HCT116 (cell line): ENCODE measurements at regions not wholly inside any gene's neighbourhood (a gene's known extent, or its start where the extent isn't known, plus 50 kb on each side); places are given as distances from the start of the nearest gene placed in this dataset.

Experiments
- ATAC-seq: fragments of 200-7000 bp; cut with Tn5 transposase; 2 replicates; pipeline ENCODE4 v1.9.1; 2020; ENCODE audit warnings: mild to moderate bottlenecking, moderate library complexity
- BruUV-seq: library from RNA; stranded (reverse); fragments of 400-500 nt; replicated peaks from 2 replicates; lab custom pipeline; 2021; lab: Mats Ljungman, UMichigan
- CTCF ChIA-PET: fragments of 300-600 bp; sonication (Branson Sonifier 250); formaldehyde crosslinking; loops from one replicate; lab custom pipeline; 2021; ENCODE audit warnings: antibody characterized with exemption; lab: Charles Lee
- POLR2A ChIA-PET: fragments of 300-600, 350-600 bp; sonication (Branson Sonifier 250); formaldehyde crosslinking; loops from one replicate; lab custom pipeline; 2021; ENCODE audit warnings: antibody characterized with exemption; lab: Charles Lee
- RAD21 ChIA-PET, 2 experiments: fragments of 300-600 bp; sonication (Branson Sonifier 250); formaldehyde crosslinking; loops; one replicate each; lab custom pipeline; 2023; ENCODE audit warnings: low total read pairs in 2 of 2; ENCODE audit not compliant: uncharacterized antibody in 2 of 2, unreplicated experiment in 2 of 2, low non-redundant PET in 1 of 2; lab: Charles Lee
- DNase-seq: peaks from one replicate; pipeline ENCODE4 v3.0.0-alpha.2; 2010; ENCODE audit warnings: low read depth, low spot score
- H2AFZ ChIP-seq: fragments of 200-600 bp; shearing (Covaris generic), sonication (generic); 2 replicates; pipeline ENCODE4 v1.6.1; 2017; ENCODE audit warnings: low read depth, mixed run types, mixed read lengths, antibody characterized with exemption, low read length; ENCODE audit not compliant: poor library complexity, severe bottlenecking
- H3K27ac ChIP-seq: 2 replicates; pipeline ENCODE4 v1.5.1; 2012; ENCODE audit warnings: low read depth, low read length
- H3K27me3 ChIP-seq: fragments of 200-600 bp; sonication (generic); 2 replicates; pipeline ENCODE4 v1.6.1; 2016; ENCODE audit warnings: mixed run types, low read length, mixed read lengths; ENCODE audit not compliant: insufficient read depth
- H3K36me3 ChIP-seq, 2 experiments: fragments of 200-500 bp in 1 of 2; fragments of 200-600 bp in 1 of 2; sonication (Bioruptor generic) in 1 of 2; sonication (generic) in 1 of 2; 2 replicates each; pipeline versions ENCODE4 v1.5.1 to v1.6.1; 2014 to 2016; ENCODE audit warnings: low read length in 2 of 2, inconsistent platforms in 1 of 2, mixed read lengths in 1 of 2, mixed run types in 1 of 2; ENCODE audit not compliant: insufficient read depth in 2 of 2, control insufficient read depth in 1 of 2
- H3K4me1 ChIP-seq, 2 experiments: fragments of 200-600 bp in 1 of 2; sonication (generic) in 1 of 2; 2 replicates each; pipeline versions ENCODE4 v1.5.1 to v1.6.1; 2012 to 2017; ENCODE audit warnings: low read length in 2 of 2, inconsistent platforms in 1 of 2, mild to moderate bottlenecking in 1 of 2, mixed read lengths in 1 of 2, mixed run types in 1 of 2, moderate library complexity in 1 of 2; ENCODE audit not compliant: insufficient read depth in 2 of 2, control insufficient read depth in 1 of 2
- H3K4me2 ChIP-seq: fragments of 200-600 bp; sonication (generic); 2 replicates; pipeline ENCODE4 v1.6.1; 2017; ENCODE audit warnings: mixed run types, low read length, mixed read lengths
- H3K4me3 ChIP-seq, 2 experiments: fragments of 200-600 bp in 1 of 2; sonication (generic) in 1 of 2; replicated peaks in 1 of 2; 2 replicates each; pipeline ENCODE4 v1.5.1; 2011 to 2016; ENCODE audit warnings: low read length in 2 of 2, control low read depth in 1 of 2, low read depth in 1 of 2, mild to moderate bottlenecking in 1 of 2, mixed read lengths in 1 of 2, mixed run types in 1 of 2
- H3K79me2 ChIP-seq: fragments of 200-600 bp; sonication (generic); 2 replicates; pipeline ENCODE4 v1.6.1; 2017; ENCODE audit warnings: mild to moderate bottlenecking, mixed run types, low read length, moderate library complexity, mixed read lengths; ENCODE audit not compliant: insufficient read depth
- H3K9ac ChIP-seq: fragments of 200-600 bp; sonication (generic); 2 replicates; pipeline ENCODE4 v1.6.1; 2016; ENCODE audit warnings: low read length, mixed read lengths
- H3K9me2 ChIP-seq: fragments of 200-600 bp; sonication (generic), shearing (Covaris generic); 2 replicates; pipeline ENCODE4 v1.6.1; 2017; ENCODE audit warnings: mixed run types, mild to moderate bottlenecking, moderate library complexity; ENCODE audit not compliant: insufficient read depth
- H3K9me3 ChIP-seq, 2 experiments: fragments of 200-500 bp in 1 of 2; fragments of 200-600 bp in 1 of 2; sonication (Bioruptor generic) in 1 of 2; sonication (generic) in 1 of 2; 2 replicates each; pipeline ENCODE4 v1.6.1; 2014 to 2017; ENCODE audit warnings: low read length in 2 of 2, mixed read lengths in 2 of 2, inconsistent platforms in 1 of 2, low read depth in 1 of 2, mild to moderate bottlenecking in 1 of 2, mixed run types in 1 of 2, moderate library complexity in 1 of 2; ENCODE audit not compliant: control insufficient read depth in 1 of 2, insufficient read depth in 1 of 2
- H4K20me1 ChIP-seq: fragments of 200-600 bp; sonication (generic), shearing (Covaris generic); 2 replicates; pipeline ENCODE4 v1.6.1; 2017; ENCODE audit warnings: mixed run types, mild to moderate bottlenecking, moderate library complexity; ENCODE audit not compliant: insufficient read depth
- CBX3 ChIP-seq: IDR thresholded peaks from 2 replicates; pipeline ENCODE4 v1.6.1; 2012; ENCODE audit warnings: low read depth
- CEBPB ChIP-seq: IDR thresholded peaks from 2 replicates; pipeline ENCODE4 v1.6.1; 2012; ENCODE audit warnings: low read depth
- CTCF ChIP-seq, 3 experiments: fragments of 200-600 bp in 1 of 3; sonication (generic) in 1 of 3; IDR thresholded peaks in 2 of 3; conservative IDR thresholded peaks in 1 of 3; 2 replicates each; pipeline ENCODE4 v1.5.1; 2012 to 2017; ENCODE audit warnings: low read depth in 2 of 3, low read length in 2 of 3, antibody characterized with exemption in 1 of 3, borderline replicate concordance in 1 of 3, control low read depth in 1 of 3, mild to moderate bottlenecking in 1 of 3, mixed read lengths in 1 of 3, mixed run types in 1 of 3, moderate library complexity in 1 of 3; ENCODE audit not compliant: insufficient read depth in 1 of 3
- EGR1 ChIP-seq: IDR thresholded peaks from 2 replicates; pipeline ENCODE4 v1.6.1; 2012; ENCODE audit warnings: low read depth
- ELF1 ChIP-seq: IDR thresholded peaks from 2 replicates; pipeline ENCODE4 v1.6.1; 2012; ENCODE audit warnings: low read depth, borderline replicate concordance
- EZH2 ChIP-seq: fragments of 200-600 bp; sonication (generic); IDR thresholded peaks from 2 replicates; pipeline ENCODE4 v1.6.1; 2017; ENCODE audit warnings: antibody characterized with exemption, mixed run types
- EZH2phosphoT487 ChIP-seq: fragments of 200-600 bp; IDR thresholded peaks from 2 replicates; pipeline ENCODE4 v1.6.1; 2018; ENCODE audit warnings: antibody characterized with exemption, borderline replicate concordance
- FOSL1 ChIP-seq: IDR thresholded peaks from 2 replicates; pipeline ENCODE4 v1.6.1; 2012; ENCODE audit warnings: low read depth
- JUND ChIP-seq: IDR thresholded peaks from 2 replicates; pipeline ENCODE4 v1.6.1; 2012
- POLR2A ChIP-seq: IDR thresholded peaks from 2 replicates; pipeline ENCODE4 v1.7.0; 2011; ENCODE audit warnings: borderline replicate concordance; ENCODE audit not compliant: insufficient read depth, insufficient read length; ENCODE audit errors: extremely low read depth
- POLR2AphosphoS5 ChIP-seq: IDR thresholded peaks from 2 replicates; pipeline ENCODE4 v1.6.1; 2011; ENCODE audit warnings: mild to moderate bottlenecking, low read depth, low read length, moderate library complexity
- SIN3A ChIP-seq: IDR thresholded peaks from 2 replicates; pipeline ENCODE4 v1.6.1; 2012; ENCODE audit warnings: low read depth
- SP1 ChIP-seq: IDR thresholded peaks from 2 replicates; pipeline ENCODE4 v1.6.1; 2012; ENCODE audit warnings: low read depth
- SRF ChIP-seq: IDR thresholded peaks from 2 replicates; pipeline ENCODE4 v1.6.1; 2012; ENCODE audit warnings: low read depth
- TCF7L2 ChIP-seq: IDR thresholded peaks from 2 replicates; pipeline ENCODE4 v1.7.0; 2011; ENCODE audit warnings: borderline replicate concordance, inconsistent platforms; ENCODE audit not compliant: insufficient read depth, insufficient read length; ENCODE audit errors: extremely low read depth
- ZBTB33 ChIP-seq: IDR thresholded peaks from 2 replicates; pipeline ENCODE4 v1.6.1; 2011; ENCODE audit warnings: mild to moderate bottlenecking, low read length, moderate library complexity; ENCODE audit not compliant: insufficient replicate concordance; ENCODE audit errors: extremely low read depth
- ZNF274 ChIP-seq: fragments of 200-500 bp; sonication (Bioruptor generic); IDR thresholded peaks from 2 replicates; pipeline ENCODE4 v1.6.1; 2014; ENCODE audit warnings: mild to moderate bottlenecking, low read depth, low read length, inconsistent platforms
- intact Hi-C: fragments of 100-400 bp; cut with micrococcal nuclease; formaldehyde crosslinking; loops from 2 replicates; pipeline ENCODE4 v1.10.0; 2022
- TF ChIP-seq, protein P1 (sequence below): IDR thresholded peaks from 2 replicates; pipeline ENCODE4 v1.6.1; 2012
- TF ChIP-seq, protein P2 (sequence below): IDR thresholded peaks from 2 replicates; pipeline ENCODE4 v1.6.1; 2012
- TF ChIP-seq, protein P3 (sequence below): IDR thresholded peaks from 2 replicates; pipeline ENCODE4 v1.6.1; 2012; ENCODE audit warnings: low read depth

DNA sequence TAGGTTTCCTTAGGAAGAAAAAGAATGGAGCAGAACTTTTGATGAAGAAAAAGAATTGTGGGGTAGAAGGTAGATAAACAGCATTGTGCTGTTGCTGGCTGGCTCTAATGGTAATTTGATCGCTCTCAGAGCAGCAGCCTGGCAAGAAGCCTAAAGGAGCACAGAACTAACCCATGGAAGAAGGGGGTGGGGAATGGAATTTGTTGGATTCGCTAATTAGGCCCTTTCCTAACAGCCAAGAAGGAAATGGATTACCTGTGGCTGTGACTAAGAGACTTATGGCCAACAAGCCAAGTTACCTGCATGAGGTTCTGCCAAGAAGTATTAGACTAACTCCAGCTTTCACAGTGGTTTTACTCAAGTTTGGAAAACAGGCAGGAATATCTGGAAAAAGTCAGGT, 210.6 kb downstream of the IKZF2 start:
- POLR2A ChIA-PET, result no interaction called here
- peak overlapping the region; percentile 60 for H3K4me2 ChIP-seq

More for the DNA sequence above, 210.6 kb downstream of the IKZF2 start:
- Histone ChIP-seq H4K20me1 (no peaks in the 10 kb centered on the region), H3K9me2 (no peaks in the 10 kb centered on the region), H3K27me3 (no peaks in the 10 kb centered on the region), H3K79me2 (no peaks in the 10 kb centered on the region), H3K9me3 (no peaks in the 10 kb centered on the region), H3K4me3 (no peak overlapping the region; a peak in 1 of 4 replicates), H3K36me3 (no peaks in the 10 kb centered on the region), H3K9ac (no peak overlapping the region), H3K4me1 (peaks cover 15 to 18% of the 10 kb centered on the region in 2 experiments; a peak in 3 of 4 replicates), H2AFZ (peak overlapping the region; percentile 78), H3K27ac (no peak overlapping the region)
- intact Hi-C loops, result no loop called here
- ATAC-seq, result peak; percentile 83
- peak; percentile 51 for DNase-seq
- BruUV-seq, result no TSS peak
- ChIA-PET RAD21 (no interaction called here), CTCF (no interaction called here)
- TF ChIP-seq POLR2A (no peak), ELF1 (no peak), TCF7L2 (no peak), SP1 (peak; percentile 49), JUND (peak; percentile 37; the same call in 1 of the 2 replicates), CBX3 (peak; percentile 75; the same call in 1 of the 2 replicates), EGR1 (no peak), CTCF (IDR thresholded peaks at IDR 0.05 in 2 of 3, conservative IDR thresholded peaks at IDR 0.05 in 1 of 3; ENCODE audit: borderline replicate concordance in 1 of 3, insufficient read depth in 1 of 3, low read depth in 2 of 3, low read length in 2 of 3) (no peak), FOSL1 (no peak; the same call in 1 of the 2 replicates), POLR2AphosphoS5 (peak; percentile 41; the same call in 1 of the 2 replicates), EZH2 (no peak), SRF (no peak), CEBPB (no peak), ZNF274 (no peak), SIN3A (no peak), EZH2phosphoT487 (no peak), ZBTB33 (no peak)
- TF ChIP-seq, protein P1, sequence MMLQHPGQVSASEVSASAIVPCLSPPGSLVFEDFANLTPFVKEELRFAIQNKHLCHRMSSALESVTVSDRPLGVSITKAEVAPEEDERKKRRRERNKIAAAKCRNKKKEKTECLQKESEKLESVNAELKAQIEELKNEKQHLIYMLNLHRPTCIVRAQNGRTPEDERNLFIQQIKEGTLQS, result no peak
- TF ChIP-seq, protein P2, sequence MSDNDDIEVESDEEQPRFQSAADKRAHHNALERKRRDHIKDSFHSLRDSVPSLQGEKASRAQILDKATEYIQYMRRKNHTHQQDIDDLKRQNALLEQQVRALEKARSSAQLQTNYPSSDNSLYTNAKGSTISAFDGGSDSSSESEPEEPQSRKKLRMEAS, result 0 out of 2 replicates have a peak, but pooled peaks have one; percentile 22
- TF ChIP-seq, protein P3, sequence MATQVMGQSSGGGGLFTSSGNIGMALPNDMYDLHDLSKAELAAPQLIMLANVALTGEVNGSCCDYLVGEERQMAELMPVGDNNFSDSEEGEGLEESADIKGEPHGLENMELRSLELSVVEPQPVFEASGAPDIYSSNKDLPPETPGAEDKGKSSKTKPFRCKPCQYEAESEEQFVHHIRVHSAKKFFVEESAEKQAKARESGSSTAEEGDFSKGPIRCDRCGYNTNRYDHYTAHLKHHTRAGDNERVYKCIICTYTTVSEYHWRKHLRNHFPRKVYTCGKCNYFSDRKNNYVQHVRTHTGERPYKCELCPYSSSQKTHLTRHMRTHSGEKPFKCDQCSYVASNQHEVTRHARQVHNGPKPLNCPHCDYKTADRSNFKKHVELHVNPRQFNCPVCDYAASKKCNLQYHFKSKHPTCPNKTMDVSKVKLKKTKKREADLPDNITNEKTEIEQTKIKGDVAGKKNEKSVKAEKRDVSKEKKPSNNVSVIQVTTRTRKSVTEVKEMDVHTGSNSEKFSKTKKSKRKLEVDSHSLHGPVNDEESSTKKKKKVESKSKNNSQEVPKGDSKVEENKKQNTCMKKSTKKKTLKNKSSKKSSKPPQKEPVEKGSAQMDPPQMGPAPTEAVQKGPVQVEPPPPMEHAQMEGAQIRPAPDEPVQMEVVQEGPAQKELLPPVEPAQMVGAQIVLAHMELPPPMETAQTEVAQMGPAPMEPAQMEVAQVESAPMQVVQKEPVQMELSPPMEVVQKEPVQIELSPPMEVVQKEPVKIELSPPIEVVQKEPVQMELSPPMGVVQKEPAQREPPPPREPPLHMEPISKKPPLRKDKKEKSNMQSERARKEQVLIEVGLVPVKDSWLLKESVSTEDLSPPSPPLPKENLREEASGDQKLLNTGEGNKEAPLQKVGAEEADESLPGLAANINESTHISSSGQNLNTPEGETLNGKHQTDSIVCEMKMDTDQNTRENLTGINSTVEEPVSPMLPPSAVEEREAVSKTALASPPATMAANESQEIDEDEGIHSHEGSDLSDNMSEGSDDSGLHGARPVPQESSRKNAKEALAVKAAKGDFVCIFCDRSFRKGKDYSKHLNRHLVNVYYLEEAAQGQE, result no peak
